Ovary (tissue), 3 donors: ENCODE measurements at regions not wholly inside any gene's neighbourhood (a gene's known extent, or its start where the extent isn't known, plus 50 kb on each side); places are given as distances from the start of the nearest gene placed in this dataset.

Experiments
- CTCF ChIP-seq, 3 donors: fragments of 450-650 bp in 2 of 3; fragments of 200-600 bp in 1 of 3; IDR thresholded peaks; one replicate each; pipeline versions ENCODE4 v1.5.1 to v1.8.0; 2016 to 2022; ENCODE audit warnings: antibody characterized with exemption in 3 of 3, mild to moderate bottlenecking in 1 of 3
- EP300 ChIP-seq: sonication (generic); formaldehyde crosslinking; IDR thresholded peaks from one replicate; pipeline ENCODE4 v1.6.1; 2017; ENCODE audit warnings: antibody characterized with exemption
- donor health status: DM: no; HTN: no; CAD: no.

GRCh38 chr2:5227062-5227699, 465.0 kb upstream of the SOX11 start:
- TF ChIP-seq CTCF (IDR thresholded peaks at IDR 0.05): no peak
- TF ChIP-seq EP300: no peak
